ENCODE measurements at regions not wholly inside any gene's neighbourhood (a gene's known extent, or its start where the extent isn't known, plus 50 kb on each side); places are given as distances from the start of the nearest gene placed in this dataset.

- no peak for TF ChIP-seq POLR2A (IDR thresholded peaks at IDR 0.05)
- TF ChIP-seq CTCF (IDR thresholded peaks at IDR 0.05): no peak
These were observed 967.2 kb downstream of the RPA4 start for GRCh38 chrX:97850911-97851310.
